Inflammatory macrophage treated with lipopolysaccharide for 1 hour (primary cell): ENCODE measurements at regions not wholly inside any gene's neighbourhood (a gene's known extent, or its start where the extent isn't known, plus 50 kb on each side); places are given as distances from the start of the nearest gene placed in this dataset.
"Not testable (repeated sequence)": the region's sequence is repeated elsewhere in the genome, so short reads cannot be mapped to it uniquely, and the experiment has no call there.

Experiments
- DNase-seq, 2 donors: peaks; one replicate each; pipeline ENCODE4 v3.0.0-alpha.2; 2020 to 2022

DNA sequence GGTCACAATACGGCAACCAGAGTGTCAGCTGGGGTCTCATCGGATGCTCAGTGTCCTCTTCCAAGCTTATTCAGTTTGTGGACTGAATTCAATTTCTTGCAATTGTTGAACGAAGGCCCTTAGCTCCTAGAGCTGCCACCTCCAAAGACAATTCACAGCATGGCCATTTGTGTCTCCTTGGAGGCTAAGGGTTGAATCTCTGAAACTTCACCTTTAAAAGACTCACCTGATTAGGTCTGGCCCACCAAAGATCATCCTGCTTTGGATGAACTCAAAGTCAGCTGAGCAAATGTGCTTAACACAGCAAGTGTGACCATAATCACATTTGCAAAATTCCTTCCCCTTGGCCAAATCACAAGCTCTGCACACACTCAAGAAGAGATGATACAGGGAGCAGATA lies 175.9 kb downstream of the OTOP1 start:
- DNase-seq: not testable (repeated sequence)

DNA sequence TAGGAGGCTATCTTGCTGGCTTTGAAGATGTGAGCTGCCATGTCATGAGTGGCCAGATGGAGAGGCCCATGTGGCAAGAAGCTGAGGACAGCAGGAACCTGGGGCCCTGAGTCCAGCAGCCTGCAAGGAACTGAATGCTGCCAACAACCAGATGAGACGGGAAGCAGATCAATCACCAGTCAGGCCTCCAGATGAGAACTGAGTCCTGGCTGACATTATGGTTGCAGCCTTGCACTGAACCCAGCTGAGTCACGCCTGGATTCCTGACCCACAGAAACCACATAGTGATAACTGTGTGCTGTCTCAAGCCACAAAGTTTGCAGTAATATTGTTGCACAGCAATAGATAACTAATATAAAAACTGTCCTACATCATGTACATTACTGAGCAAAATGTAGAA lies 173.8 kb downstream of the OTOP1 start:
- DNase-seq: not testable (repeated sequence)

DNA sequence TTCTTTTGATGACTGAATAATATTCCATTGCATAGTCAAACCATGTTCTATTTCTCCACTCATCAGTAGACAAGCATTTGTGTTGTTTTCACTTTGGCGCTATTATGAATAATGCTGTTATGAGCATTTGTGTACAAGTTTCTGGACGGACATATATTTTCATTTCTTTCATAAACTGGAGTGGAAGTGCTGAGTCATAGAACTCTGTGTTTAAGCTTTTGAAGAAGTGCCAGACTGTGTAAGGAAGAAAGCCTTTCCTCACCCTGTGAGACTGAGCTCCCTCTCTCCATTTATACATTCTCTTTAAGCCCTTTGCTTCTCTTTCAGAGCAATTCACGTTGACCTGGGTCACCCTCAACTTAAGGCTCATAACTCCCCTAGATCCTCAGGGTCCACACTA lies 169.5 kb downstream of the OTOP1 start:
- DNase-seq: not testable (repeated sequence)

DNA sequence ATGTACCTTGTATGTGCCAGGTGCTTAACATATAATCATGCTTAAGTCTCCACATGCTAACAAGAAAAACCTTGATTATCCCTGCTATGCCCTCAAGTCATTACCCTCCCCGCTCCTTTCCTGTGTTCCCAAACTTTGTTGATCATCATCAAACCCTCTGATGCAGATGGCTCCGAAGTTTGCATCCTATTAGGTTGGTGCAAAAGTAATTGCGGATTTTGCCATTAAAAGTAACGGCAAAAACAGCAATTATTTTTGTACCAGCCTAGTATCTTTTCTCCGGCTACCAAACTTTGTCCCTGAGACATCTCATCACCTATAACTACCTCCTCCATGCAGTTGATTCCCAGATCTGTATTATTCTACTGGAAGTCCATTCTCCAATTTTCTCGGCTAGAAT lies 142.6 kb downstream of the OTOP1 start:
- DNase-seq: not testable (repeated sequence)

DNA sequence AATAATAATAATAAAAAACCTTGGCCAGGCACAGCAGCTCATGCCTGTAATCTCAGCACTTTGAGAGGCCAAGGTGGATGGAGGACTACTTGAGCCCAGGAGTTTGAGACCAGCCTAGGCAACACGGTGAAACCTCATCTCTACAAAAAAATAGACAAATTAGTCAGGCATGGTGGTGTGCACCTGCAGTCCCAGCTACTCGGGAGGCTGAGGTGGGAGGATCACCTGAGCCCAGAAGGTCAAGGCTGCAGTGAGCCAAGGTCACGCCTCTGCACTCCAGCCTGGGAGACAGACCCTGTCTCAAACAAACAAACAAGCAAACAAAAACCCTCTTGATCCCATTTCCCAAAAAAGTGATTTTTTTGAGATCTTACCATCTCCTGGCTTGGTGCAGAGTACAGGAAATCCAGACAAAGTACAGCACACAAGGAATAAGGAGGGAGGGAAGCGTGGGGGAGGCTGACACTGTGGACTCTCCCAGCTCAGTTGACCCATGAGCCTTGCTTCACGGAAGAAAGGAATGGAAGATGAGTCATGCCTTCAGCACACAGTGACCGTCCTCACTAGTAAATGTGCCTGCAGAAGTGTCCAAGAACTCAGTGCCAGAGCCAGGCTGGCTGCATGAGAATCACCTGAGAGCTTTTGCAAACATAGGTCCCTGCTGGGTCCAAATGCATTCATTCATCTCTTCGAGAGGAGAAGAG lies 136.9 kb downstream of the OTOP1 start:
- not testable (repeated sequence) for DNase-seq

DNA sequence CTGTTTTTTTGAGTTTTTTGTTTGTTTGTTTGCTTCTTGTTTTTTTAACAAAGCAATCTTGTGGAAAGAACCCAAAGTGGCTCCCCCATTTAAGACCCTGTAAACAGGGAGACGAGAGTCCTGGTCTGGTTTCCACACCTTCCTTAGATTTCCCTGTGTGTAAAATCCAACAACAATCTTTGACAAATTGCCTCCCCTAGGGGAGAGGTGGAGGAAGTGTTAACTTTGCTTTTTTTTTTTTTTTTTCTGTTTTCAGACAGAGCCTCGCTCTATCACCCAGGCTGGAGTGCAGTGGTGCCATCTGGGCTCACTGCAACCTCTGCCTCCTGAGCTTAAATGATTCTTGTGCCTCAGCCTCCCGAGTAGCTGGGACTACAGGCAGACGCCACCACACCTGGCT lies 136.0 kb downstream of the OTOP1 start:
- DNase-seq: not testable (repeated sequence)

DNA sequence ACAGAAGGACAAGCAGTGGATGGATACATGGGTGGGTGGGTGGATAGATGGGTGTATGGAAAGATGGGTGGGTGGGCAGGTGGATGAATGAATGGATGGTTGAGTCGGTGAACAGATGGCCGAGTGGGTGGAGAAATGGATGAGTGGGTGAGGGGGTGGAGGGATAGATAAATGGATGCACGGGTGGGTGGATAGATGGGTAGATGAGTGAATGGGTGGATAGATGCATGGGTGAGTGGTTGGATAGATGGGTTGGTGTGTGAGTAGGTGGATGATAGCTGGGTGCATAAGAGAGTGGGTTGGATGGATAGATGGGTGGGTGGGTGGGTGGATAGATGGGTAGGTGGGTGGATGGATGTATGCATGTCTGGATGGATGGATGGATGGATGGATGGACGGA lies 134.6 kb downstream of the OTOP1 start:
- DNase-seq: not testable (repeated sequence)

DNA sequence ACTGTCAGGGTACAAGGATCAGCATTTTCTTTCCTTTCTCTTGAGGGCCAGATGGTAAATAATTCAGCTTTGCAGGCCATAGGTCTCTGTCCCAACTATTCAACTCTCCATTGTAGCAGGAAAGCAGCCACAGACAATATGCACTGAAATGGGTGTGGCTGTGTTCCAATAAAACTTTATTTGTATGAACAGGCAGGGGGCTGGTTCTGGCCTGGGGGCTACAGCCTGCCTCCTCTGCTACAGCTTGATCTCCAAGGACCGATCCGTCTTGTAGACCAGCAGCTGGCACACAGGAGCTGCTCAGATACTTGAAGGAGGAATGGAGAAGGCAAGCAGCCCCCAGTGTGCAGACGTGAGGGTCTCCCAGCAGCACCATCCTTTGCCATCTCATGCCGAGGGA lies 127.1 kb downstream of the OTOP1 start:
- DNase-seq: not testable (repeated sequence)

DNA sequence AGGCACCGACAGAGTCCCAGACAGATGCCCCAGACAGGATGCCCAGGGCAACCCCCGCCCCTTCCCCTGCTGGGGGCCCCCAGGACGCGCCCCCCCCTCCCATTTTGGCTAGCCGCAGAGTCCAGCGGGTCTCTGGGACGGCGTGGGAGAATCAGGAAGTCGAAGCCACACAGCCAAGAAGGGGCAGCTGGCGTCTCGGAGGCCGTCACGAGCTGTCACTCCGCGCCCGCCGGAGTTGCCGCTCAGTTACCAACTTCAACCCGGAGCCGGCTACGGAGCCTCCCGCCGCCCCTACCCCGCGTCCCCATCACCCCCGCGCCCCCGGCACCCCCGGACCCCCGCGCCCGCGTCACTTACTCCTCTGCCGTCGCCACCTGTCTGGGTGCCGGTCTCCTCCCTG lies 119.8 kb downstream of the OTOP1 start:
- not testable (repeated sequence) for DNase-seq

DNA sequence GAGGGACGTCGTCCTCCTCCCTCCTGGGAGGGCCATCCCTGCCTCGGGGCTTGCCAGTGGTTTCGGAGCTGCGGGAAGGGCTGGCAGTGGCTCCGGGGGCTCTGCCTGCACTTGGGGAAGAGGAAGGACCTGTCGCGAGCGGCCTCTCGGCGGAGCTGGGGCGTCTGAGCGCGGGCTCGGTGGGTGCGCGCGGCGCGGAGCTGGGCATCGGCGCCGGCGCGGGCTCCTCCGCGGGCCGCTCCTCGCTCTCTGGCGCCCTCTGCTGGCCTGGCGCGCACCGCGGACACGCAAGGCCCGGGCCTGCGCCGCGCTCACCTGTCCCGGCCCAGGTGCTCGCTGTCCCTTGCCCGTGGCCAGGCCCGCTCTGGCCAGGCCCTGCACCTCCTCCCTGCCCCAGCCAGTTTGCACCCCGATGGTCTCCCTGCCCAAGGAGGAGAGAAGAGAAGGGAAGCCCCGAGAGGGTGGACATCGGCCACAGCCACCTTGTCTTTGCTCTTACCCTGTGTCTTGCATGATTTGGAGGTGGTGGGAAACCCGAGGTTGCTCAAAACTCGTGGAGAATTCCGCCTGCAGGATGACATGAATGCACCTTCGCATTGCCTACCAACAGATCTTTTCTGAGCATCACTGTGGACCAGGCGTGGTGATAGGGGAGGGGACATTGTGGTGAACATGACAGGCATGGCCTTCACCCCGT lies 119.2 kb downstream of the OTOP1 start:
- DNase-seq: peak; percentile 3 to 63

DNA sequence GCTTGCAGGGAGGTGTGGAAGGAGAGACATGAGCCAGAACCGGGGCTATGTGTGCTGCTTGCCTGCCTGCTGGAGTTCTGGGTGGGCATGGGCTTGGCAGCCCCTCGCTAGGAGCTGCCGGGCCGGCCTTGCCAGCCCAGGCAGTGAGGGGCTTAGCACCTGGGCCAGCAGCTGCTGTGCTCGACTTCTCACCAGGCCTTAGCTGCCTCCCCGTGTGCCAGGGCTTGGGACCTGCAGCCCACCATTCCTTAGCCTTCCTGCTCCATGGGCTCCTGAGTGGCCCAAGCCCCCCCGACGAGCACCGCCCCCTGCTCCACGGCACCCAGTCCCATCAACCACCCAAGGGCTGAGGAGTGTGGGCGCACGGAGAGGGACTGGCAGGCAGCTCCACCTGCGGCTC lies 111.3 kb downstream of the OTOP1 start:
- not testable (repeated sequence) for DNase-seq

DNA sequence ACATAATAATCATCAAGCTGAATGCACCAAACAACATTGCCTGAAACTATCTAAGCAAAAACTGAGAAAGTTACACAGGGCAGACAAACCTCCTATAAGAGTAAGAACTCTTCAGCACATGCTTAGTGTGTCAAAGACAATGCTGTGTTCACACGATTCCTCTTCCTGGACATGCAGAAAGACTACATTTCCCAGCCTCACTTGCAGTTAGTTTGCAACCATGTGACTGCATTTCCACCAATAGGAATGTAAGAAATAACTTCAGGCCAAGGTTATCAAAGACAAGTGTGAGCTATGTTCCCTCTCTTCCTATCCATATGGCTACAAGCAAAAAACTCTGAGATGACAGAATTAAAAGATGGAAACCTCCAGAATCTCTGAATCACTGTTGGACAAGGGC lies 109.8 kb downstream of the OTOP1 start:
- DNase-seq: peak in 1 of 2 donors; percentile 16

DNA sequence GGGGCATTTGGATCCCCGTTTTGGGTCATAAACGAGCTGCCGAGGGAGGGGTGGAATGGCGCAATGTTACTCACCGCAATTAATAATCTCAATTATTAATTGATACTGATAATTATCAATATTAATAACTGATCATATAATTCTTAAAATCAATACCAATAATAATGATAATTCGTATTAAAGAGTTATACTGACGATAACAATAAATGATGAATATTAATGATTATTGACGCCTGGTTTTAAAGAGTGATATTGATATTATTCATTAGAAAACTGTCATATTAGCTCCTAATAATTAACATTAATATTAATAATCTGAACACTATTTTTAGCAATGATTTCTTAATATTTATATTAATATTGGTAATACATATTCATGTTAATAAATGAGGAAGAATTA lies 92.4 kb downstream of the OTOP1 start:
- DNase-seq: not testable (repeated sequence)

DNA sequence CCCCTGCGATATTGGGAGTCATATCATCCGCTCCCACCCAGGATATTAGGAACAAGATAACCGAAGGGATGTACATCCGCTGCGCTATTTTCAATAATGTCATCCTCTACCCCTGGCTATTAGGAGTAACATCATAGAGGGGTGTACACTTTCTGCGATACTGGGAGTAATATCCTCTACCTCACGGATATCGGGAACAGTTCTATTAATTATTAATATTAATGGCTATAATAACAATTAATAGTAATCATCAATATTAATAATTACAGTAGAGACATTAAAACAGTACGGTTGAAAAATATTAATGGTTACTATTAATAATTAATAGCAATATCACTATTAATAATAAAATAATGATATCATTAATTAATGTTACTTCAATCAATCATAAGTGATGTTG lies 90.1 kb downstream of the OTOP1 start:
- not testable (repeated sequence) for DNase-seq
